NCI-H1436 (cell line): ENCODE measurements at regions not wholly inside any gene's neighbourhood (a gene's known extent, or its start where the extent isn't known, plus 50 kb on each side); places are given as distances from the start of the nearest gene placed in this dataset.

Experiments
- DNase-seq: peaks from one replicate; lab custom pipeline; 2025; lab: John Stamatoyannopoulos, UW

DNA sequence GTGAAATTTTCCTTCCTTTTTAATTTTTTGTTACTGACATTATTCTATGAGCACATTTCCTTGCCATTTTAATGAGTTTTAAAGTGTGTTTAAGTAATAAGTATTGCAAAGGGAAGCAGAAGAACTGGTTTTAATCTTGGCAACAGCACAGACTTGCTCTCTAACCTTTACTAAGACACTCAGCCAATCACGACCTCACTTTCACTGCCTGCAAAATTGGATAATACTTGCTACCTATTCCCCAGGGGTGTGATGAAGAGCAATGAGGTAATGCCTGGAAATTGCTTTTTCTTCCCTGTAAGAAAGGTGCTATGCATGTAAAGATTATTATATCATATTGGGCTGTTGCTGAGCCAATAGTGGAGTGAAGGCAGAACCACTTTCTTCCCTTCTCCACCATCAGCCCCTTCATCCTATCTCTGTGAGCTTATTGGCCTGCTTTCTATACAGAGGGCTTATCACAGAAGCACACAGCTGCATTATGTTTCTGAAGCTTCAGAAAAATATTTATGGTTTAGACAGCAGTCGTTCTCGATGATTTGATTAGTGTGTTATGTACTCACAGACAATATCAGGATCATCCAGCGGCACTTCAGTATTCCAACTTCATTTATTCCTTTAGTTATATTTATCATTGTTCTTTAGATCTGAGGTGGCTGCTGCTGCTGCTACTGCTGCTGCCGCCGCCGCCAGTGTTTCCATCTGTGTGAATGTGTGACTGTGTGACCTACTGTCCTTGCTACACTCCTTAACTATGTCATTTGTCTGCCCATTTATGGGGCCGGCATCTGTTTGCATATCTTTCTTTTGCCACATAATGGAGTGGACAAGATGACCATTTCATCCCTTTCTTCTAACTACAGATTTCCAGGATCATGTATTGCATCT is 255.1 kb downstream of the C4orf33 start:
- peak; percentile 61 for DNase-seq

DNA sequence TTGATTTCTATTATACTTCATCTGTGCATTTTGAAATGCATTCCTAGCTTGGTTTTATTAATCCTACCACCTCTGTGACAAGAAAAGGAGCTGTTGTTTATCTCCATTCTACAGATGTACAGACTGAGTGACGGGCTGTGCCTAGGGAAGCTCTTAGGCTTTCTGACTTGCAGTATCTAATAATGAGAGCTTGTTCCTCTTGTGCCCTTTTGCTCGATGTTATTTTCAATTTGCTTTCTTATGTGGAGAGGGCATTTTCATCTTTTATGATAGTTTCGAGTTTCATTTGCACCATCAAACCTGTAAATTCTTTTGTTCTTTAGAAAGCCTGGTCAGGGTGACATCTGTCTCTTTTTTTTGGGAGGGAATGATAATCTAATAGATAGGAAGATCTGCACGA is 256.5 kb downstream of the C4orf33 start:
- DNase-seq: no peak

DNA sequence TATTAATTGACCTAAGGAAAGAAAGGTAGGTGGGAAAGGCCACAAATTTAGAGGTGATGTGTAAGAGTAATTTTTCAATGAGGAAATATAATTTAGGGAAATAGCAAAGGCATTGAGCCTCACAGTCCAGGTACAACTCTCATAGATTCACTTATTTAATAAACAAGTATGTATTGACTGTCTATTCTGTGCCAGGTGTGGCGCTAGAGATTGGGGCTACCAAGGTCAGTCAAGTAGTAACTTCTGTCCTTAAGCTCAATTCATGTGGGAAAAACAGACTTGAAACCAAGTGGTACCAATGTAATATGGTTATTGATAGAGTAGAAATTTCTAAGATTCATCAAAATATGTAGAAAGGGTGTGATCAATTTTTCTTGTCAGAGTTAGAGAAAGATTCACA is 257.5 kb downstream of the C4orf33 start:
- no peak for DNase-seq

DNA sequence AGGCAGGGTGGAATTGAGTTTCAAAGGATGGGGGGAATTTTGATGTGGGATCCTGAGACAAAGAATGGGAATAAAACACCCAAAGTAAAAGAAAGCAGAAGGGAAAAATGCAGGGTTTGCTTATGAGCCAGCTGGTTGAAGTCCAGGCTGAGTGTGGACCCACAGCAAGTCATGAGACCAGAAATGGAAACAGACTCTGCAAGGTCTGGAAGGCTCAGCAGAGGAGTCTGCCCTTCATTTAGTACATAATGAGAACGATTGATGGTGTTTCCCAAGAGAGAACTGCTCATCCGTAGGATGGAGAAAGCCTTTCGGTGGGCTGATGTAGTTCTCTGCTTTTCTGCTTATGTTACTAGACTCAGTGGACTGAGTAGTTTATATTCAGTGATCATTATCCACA is 259.1 kb downstream of the C4orf33 start:
- DNase-seq: no peak

DNA sequence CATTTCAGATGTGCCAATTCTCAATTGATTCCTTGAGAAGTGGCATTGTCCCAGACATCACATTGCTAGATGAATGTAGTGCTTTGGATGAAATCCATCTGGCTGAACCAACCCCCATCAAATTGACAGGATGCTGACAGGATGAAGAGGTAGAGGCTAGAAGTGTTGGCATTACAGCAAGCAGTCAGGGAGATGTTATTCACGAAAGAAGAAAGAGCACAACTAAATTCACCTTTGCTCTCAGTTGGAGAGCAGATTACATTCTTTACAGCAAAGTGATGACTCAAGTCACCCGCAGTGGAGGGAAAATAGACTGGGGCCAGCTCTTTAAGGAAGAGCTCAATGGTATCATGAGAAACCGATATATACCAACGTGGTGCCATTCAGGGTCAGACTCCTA is 259.6 kb downstream of the C4orf33 start:
- DNase-seq: no peak

DNA sequence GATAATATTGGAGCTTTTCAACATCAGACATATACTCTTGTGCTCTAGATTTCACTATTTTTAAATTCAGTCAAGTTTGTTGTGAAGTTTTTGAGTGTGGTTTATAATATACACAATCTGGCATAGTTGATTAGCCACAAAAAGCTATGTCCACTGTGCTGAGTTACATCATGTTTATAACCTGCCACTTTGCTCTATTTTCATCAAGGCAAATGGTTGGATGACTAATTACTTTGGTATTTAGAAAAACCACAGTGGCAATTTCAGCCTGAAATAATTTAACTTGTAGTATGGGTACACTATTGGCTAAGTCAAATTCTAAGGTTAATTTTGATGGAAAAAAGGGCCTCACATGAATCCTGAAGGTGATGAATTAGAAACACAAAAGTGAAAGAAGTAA is 262.6 kb downstream of the C4orf33 start:
- DNase-seq: no peak

DNA sequence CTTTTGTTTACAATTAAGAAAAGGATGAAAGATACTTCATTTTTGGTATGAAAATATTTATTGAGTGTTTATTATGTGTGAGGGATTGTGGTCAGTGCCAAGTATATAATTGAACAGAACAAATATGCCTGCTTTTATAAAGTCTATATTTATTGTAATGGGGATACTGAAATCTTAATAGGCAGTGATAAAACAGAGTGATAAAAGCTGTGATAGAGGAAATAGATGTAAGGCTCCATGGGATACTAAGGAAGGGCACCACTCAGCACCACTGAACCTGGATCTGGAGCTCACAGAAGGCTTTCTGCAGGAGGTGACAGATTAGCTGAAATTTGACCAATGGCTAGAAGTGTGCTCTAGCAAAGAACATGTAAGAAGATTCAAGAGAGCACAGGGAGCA is 263.5 kb downstream of the C4orf33 start:
- no peak for DNase-seq

DNA sequence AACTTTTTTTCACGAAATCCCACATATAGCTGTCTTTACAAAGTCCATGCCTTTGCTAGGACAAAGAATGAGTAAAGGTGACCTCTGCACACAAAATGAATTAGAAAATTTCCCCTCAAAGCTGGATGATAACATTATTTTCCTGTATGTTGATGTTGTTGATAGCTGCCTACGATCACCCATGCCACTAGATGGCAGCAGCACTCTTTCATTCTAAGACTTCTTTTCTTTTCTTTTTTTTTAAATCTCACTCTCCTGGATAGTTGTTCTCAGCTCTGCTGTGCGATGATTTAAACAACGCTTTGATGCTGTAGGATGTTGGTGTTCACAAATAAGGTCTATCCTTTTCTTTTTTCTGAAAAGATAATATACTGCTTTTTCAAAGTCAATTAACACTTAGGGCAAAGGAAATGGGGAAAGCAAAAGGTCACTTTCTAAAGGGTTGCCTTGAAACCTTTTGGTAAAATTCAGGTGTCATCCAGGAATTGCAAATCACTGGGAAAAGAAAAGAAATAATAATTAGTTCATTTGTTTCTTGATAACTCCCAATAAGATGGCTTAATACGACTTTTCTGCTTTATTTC is 266.8 kb downstream of the C4orf33 start:
- peak; percentile 82 for DNase-seq

- no peak for DNase-seq
Measured at GRCh38 chr4:129364747-129365452, 268.9 kb downstream of the C4orf33 start.

- no peak for DNase-seq
Measured at GRCh38 chr4:129369361-129370010, 273.5 kb downstream of the C4orf33 start.

DNA sequence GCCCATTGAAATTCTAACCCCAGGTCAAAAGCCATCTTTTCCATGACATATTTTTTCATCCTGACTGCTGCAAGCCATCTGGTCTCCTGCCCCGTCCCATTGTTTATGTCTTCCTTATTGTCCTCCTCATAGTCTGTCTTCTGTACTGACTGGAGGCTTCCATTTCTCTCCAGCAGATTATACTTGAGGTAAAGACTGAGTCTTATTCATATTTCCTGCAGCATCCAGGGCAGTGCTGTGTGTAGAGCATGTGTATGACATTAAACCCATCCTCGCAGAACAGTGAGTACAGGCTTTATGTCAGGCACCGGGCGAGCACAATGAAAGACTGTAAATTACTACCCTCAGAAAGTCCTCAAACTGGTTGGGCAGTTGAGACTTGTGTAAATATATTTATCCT is 275.1 kb downstream of the C4orf33 start:
- DNase-seq: no peak

DNA sequence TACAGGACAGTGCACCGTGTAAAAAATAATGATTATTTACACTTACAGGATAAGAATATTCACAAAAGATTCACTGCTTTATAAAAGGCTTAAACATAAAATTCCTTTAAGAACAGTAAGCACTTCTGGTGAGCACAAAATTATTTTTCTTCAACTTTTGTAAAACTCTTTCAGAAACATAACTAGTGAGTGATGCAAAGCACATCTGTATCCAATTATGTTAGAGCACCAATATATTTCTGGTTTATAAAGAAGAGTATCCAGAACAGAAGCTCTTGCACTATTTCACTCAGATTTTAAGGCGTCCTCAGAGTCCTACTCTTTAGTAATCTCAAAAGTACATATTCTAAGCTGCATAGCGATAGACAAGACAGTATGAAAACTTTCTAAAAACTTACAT is 276.0 kb downstream of the C4orf33 start:
- DNase-seq: no peak

- no peak for DNase-seq
Measured at GRCh38 chr4:129377131-129377845, 281.3 kb downstream of the C4orf33 start.

DNA sequence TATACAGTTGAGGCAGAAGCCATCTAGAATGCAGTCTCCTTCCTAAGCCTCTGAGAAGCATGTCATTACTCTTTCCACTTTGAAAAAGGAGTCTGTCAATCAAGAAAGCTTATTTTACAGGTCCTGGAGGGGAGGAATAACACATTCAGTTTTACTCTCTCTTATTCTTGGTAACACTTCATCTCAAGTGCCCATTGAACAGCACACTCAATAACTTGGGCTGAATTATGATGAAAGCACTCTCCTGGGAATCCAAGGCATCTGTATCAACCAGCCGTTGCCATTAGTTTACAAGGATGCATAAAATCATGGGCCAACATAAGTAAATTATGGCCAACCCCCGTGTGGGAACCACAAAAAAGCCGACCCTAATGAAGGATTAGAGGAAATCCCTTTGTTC is 282.4 kb downstream of the C4orf33 start:
- peak; percentile 84 for DNase-seq

DNA sequence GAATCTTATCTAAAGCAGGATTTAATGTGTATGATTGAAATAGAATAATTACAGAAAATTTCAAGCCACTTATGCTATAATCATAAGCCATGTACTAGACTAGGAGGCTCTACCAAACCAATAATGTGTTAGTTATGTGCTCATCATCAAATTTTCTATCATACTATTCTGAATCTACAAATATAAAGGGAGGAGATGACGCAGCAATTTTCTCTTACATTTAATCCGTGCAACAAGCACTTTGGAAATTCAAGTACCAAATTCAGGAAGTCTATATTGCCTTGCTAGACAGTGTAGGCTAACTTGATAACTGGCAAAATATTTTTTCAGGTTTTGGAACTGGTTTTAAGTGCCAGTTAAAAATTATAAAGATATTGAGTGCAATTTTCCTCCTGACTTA is 283.5 kb downstream of the C4orf33 start:
- peak; percentile 2 for DNase-seq

- no peak for DNase-seq
Measured at GRCh38 chr4:129384974-129385373, 289.0 kb downstream of the C4orf33 start.

- DNase-seq: no peak
Measured at GRCh38 chr4:129387666-129388065, 291.7 kb downstream of the C4orf33 start.

GRCh38 chr4:129393976-129394375 is 298.0 kb downstream of the C4orf33 start:
- no peak for DNase-seq

GRCh38 chr4:129394635-129395034 is 298.7 kb downstream of the C4orf33 start:
- peak; percentile 27 for DNase-seq

GRCh38 chr4:129403848-129404247 is 307.9 kb downstream of the C4orf33 start:
- DNase-seq: no peak

DNA sequence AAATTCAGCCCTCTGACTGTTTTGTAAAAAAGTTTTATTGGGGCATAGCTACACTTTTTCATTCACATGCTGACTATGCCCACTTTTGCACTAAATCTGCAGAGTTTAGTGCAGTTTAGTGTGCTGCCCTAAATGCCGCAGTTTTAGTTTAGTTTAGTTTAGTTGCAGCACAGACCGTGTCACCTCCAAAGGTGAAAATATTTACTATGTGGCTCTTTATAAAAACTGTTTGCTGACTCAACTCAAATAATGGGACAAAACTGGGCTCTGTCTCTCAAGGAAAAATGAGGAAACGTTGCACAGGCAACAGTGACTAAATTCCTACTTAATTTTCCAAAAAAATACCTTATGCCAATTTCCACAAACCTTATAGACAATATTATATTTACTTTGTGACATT is 314.2 kb downstream of the C4orf33 start:
- no peak for DNase-seq

DNA sequence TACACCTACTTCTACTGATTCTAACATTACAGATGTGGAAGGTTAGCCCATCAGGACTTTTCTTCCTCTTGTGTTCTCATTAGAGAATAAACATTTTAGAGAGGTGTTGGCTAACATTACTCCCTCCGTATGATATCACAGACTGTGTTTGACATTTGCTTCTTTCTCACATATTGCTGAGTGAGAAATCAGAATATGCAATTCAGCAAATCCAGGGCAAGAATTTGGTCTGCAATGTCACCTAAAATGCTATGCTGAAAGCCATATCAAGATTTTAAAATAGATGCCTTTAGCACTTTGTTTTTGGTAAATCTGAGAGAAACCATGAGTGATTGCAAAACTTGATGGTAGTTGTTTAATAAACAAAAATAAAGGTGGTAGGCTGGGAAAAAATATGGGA is 319.1 kb downstream of the C4orf33 start:
- no peak for DNase-seq
